ENCODE measurements at regions not wholly inside any gene's neighbourhood (a gene's known extent, or its start where the extent isn't known, plus 50 kb on each side); places are given as distances from the start of the nearest gene placed in this dataset.

DNA sequence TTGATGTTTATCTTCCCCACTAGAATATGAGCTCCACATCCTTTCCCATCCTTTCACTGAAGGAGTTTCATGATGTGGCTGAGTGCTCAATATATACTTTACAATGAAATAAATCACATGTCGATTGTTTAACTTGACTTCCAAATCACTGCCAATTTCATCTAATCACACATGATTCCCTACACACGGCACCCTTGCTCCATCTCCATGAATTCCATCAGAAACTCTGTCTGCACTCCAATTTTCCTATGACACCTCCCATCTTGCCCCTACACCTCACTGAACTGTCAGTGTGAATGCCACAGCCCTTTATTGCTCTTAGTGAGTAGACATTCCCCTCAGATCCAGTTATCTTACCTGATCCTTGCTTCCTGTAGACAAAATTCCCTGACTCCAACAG is 366.0 kb downstream of the CMPK2 start:
- Histone ChIP-seq H4K5ac (ENCODE audit: insufficient read length, low read depth, low read length) (no peak overlapping the region), H3K4me3 (ENCODE audit: extremely low read depth in 1 of 4, insufficient read depth in 2 of 4, low read depth in 3 of 4, low read length in 4 of 4) (no peak overlapping the region), H2AK5ac (ENCODE audit: low read depth, low read length) (no peak overlapping the region), H3K18ac (ENCODE audit: extremely low read depth, low read length) (no peak overlapping the region), H4K8ac (ENCODE audit: extremely low read depth, insufficient read depth, low read length) (no peak overlapping the region), H3K9ac (replicated peaks in 1 of 4; ENCODE audit: extremely low read depth in 1 of 4, low read depth in 3 of 4, low read length in 3 of 4) (no peak overlapping the region), H3K56ac (replicated peaks; ENCODE audit: insufficient read length, low read depth, low read length) (no peak overlapping the region), H4K91ac (replicated peaks; ENCODE audit: insufficient read length, low read length) (no peak overlapping the region), H3K79me2 (ENCODE audit: control insufficient read depth in 1 of 2, insufficient read depth in 2 of 2, low read length in 2 of 2) (no peaks in the 10 kb centered on the region), H3K4ac (replicated peaks; ENCODE audit: insufficient read length, low read depth, low read length) (no peak overlapping the region), H3K36me3 (ENCODE audit: control insufficient read depth in 2 of 4, insufficient read depth in 4 of 4, low read length in 3 of 4) (no peaks in the 10 kb centered on the region), H3K79me1 (ENCODE audit: low read depth, low read length) (no peaks in the 10 kb centered on the region), H2BK20ac (ENCODE audit: low read length) (no peak overlapping the region), H3K4me1 (replicated peaks in 1 of 4; ENCODE audit: control insufficient read depth in 3 of 4, insufficient read depth in 4 of 4, low read length in 3 of 4) (no peaks in the 10 kb centered on the region), H2BK120ac (replicated peaks; ENCODE audit: low read depth, low read length) (no peak overlapping the region), H3K23ac (ENCODE audit: insufficient read length) (no peak overlapping the region), H2BK12ac (ENCODE audit: low read depth, low read length) (no peak overlapping the region), H3K9me3 (ENCODE audit: insufficient read depth in 2 of 2, low read depth in 1 of 2, low read length in 1 of 2) (no peaks in the 10 kb centered on the region), H3K4me2 (ENCODE audit: insufficient read depth in 1 of 2, low read depth in 2 of 2, low read length in 2 of 2) (no peak overlapping the region), H4K20me1 (replicated peaks in 1 of 2; ENCODE audit: control insufficient read depth in 1 of 2, insufficient read depth in 2 of 2, low read length in 2 of 2) (no peaks in the 10 kb centered on the region), H3K14ac (ENCODE audit: insufficient read length) (no peak overlapping the region), H2AFZ (ENCODE audit: low read length) (no peak overlapping the region), H2BK5ac (ENCODE audit: low read depth, low read length) (no peak overlapping the region), H3K27me3 (replicated peaks in 1 of 4; ENCODE audit: control insufficient read depth in 3 of 4, extremely low read depth in 1 of 4, insufficient read depth in 3 of 4, low read length in 3 of 4) (no peaks in the 10 kb centered on the region), H3K27ac (ENCODE audit: low read depth, low read length) (no peak overlapping the region), H3K23me2 (ENCODE audit: low read depth, low read length) (no peaks in the 10 kb centered on the region), H2BK15ac (ENCODE audit: low read length) (no peak overlapping the region)
- DNase-seq (ENCODE audit: low read depth in 1 of 2, low spot score in 2 of 2), result no peak
- ChIA-PET POLR2A (ENCODE audit: partially characterized antibody) (no interaction called here), CTCF (ENCODE audit: partially characterized antibody) (no interaction called here)
- FAIRE-seq, result no peak
- 84% methylated on average over 2 of the region's 2 CpGs; no CpG with 5 or more reads in 1 of the 2 experiments for WGBS, 2 experiments (ENCODE audit: extremely low coverage in 1 of 2, insufficient coverage in 1 of 2, insufficient read length in 1 of 2, insufficient replicate concordance in 2 of 2, low coverage in 1 of 2, low lambda C conversion rate in 2 of 2, missing lambda C conversion rate in 1 of 2)
- TF ChIP-seq SAP30 (IDR thresholded peaks at IDR 0.05; ENCODE audit: insufficient read depth, insufficient replicate concordance, low read length) (no peak), SP4 (IDR thresholded peaks at IDR 0.05; ENCODE audit: low read length) (no peak), CTBP2 (IDR thresholded peaks at IDR 0.05; ENCODE audit: borderline replicate concordance, insufficient read depth, insufficient read length, low read length) (no peak), ASH2L (IDR thresholded peaks at IDR 0.05; ENCODE audit: low read length) (no peak), RAD21 (IDR thresholded peaks at IDR 0.05 in 1 of 2, conservative IDR thresholded peaks at IDR 0.05 in 1 of 2; ENCODE audit: low read depth in 2 of 2, low read length in 2 of 2) (no peak), RNF2 (IDR thresholded peaks at IDR 0.05; ENCODE audit: borderline replicate concordance, low read depth, low read length, missing control alignments, poor library complexity, severe bottlenecking) (no peak)

Measured in H1 (cell line).